Mucosa of stomach (tissue), 1 donor: ENCODE measurements at regions not wholly inside any gene's neighbourhood (a gene's known extent, or its start where the extent isn't known, plus 50 kb on each side); places are given as distances from the start of the nearest gene placed in this dataset.

Source experiments
- H3K27me3 ChIP-seq: one replicate; pipeline ENCODE4 v1.7.0; 2013; ENCODE audit warnings: mild to moderate bottlenecking, low read length; ENCODE audit not compliant: control insufficient read depth, insufficient read depth
- H3K36me3 ChIP-seq: one replicate; pipeline ENCODE4 v1.7.0; 2013; ENCODE audit warnings: low read length; ENCODE audit not compliant: control insufficient read depth, insufficient read depth
- H3K4me1 ChIP-seq: one replicate; pipeline ENCODE4 v1.7.0; 2013; ENCODE audit warnings: mild to moderate bottlenecking, low read length; ENCODE audit not compliant: control insufficient read depth, insufficient read depth
- H3K4me3 ChIP-seq: one replicate; pipeline ENCODE4 v1.7.0; 2013; ENCODE audit warnings: low read length
- H3K9ac ChIP-seq: one replicate; pipeline ENCODE4 v1.7.0; 2013; ENCODE audit warnings: mild to moderate bottlenecking, low read length, moderate library complexity
- H3K9me3 ChIP-seq: one replicate; pipeline ENCODE4 v1.7.0; 2013; ENCODE audit warnings: mild to moderate bottlenecking, low read length, moderate library complexity; ENCODE audit not compliant: control insufficient read depth
- donor health status: Pancreatic carcinoma.

- Histone ChIP-seq H3K27me3 (no peaks in the 10 kb centered on the region), H3K9ac (no peak overlapping the region), H3K4me3 (no peak overlapping the region)
Observed at GRCh38 chr6:156639009-156639721, 138.0 kb upstream of the ARID1B start.

GRCh38 chr6:156638581-156638980 is 138.6 kb upstream of the ARID1B start:
- Histone ChIP-seq H3K4me1 (no peaks in the 10 kb centered on the region), H3K9ac (no peak overlapping the region), H3K9me3 (peaks cover 6% of the 10 kb centered on the region), H3K36me3 (no peaks in the 10 kb centered on the region), H3K4me3 (no peak overlapping the region), H3K27me3 (no peaks in the 10 kb centered on the region)

More at GRCh38 chr6:156639009-156639721, 138.0 kb upstream of the ARID1B start:
- Histone ChIP-seq H3K4me1 (no peaks in the 10 kb centered on the region), H3K9me3 (peaks cover 6% of the 10 kb centered on the region), H3K36me3 (no peaks in the 10 kb centered on the region)

DNA sequence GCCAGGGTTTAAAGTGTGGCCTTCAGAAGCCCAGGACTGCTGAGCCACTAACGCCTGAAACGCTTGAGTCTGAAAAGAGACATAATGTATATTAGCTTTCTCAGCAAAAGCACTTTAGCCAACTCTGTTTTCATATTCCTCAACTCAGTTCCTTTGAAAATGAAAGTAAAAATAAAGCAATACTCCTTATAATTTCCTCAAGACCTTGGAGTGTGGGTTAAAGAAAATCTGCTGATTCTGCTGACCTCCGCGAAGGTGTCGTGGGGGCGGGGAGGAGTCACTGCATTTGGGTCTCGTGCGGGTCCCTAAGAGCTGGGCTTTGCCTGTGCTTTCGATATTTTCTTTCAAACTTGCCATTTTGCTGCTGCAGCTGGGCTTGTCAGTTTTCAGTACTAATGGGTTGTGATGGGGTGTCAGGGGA is 142.2 kb upstream of the ARID1B start:
- Histone ChIP-seq H3K27me3 (no peaks in the 10 kb centered on the region), H3K4me1 (no peaks in the 10 kb centered on the region), H3K9ac (no peak overlapping the region), H3K36me3 (no peaks in the 10 kb centered on the region), H3K4me3 (no peak overlapping the region), H3K9me3 (no peaks in the 10 kb centered on the region)

DNA sequence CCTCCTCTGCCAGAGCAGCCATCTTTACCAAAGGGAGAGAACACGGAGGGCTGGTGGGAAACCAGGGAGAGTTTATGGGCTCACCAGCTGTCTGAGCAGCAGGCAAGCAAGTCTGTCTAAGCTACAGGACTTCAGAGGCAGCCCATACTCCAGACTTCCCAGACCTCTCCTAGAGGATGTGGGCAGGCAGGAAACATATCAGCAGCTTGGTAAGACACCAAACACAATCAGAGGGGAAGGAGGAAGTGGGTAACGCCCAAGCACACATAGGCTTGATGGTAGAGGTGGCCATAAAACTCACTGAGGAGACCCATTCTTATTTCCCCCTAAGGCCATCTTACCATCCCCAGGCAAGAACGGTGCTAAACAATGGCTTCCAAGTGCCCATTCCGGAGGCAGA is 143.1 kb upstream of the ARID1B start:
- Histone ChIP-seq H3K4me3 (no peak overlapping the region), H3K9ac (no peak overlapping the region), H3K36me3 (no peaks in the 10 kb centered on the region), H3K27me3 (no peaks in the 10 kb centered on the region), H3K4me1 (no peaks in the 10 kb centered on the region), H3K9me3 (no peaks in the 10 kb centered on the region)

GRCh38 chr6:156633291-156633690 is 143.9 kb upstream of the ARID1B start:
- no peaks in the 10 kb centered on the region for H3K4me1 ChIP-seq
- H3K27me3 ChIP-seq = no peaks in the 10 kb centered on the region
- no peak overlapping the region for H3K4me3 ChIP-seq
- H3K9ac ChIP-seq = no peak overlapping the region
- H3K36me3 ChIP-seq = no peaks in the 10 kb centered on the region
- no peaks in the 10 kb centered on the region for H3K9me3 ChIP-seq

GRCh38 chr6:156630613-156631302 is 146.4 kb upstream of the ARID1B start:
- Histone ChIP-seq H3K9me3 (no peaks in the 10 kb centered on the region), H3K4me3 (no peak overlapping the region), H3K36me3 (no peaks in the 10 kb centered on the region), H3K4me1 (no peaks in the 10 kb centered on the region), H3K9ac (no peak overlapping the region), H3K27me3 (no peaks in the 10 kb centered on the region)

DNA sequence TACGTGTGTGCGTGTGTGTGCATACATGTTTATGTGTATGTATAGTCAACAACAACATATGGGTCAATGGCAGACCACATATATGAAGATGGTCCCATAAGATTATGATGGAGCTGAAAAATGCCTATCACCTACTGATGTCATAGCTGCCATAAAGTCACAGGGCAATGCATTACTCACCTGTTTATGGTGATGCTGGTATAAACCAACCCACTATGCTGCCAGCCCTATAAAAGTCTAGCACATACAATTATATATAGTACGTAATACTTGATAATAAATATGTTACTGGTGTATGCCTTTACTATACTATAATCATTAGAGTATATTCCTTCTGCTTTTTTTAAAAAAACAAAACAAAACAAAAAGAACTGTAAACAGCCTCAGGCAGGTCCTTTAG is 148.4 kb upstream of the ARID1B start:
- no peaks in the 10 kb centered on the region for H3K9me3 ChIP-seq
- no peaks in the 10 kb centered on the region for H3K4me1 ChIP-seq
- no peak overlapping the region for H3K4me3 ChIP-seq
- H3K27me3 ChIP-seq = no peaks in the 10 kb centered on the region
- H3K9ac ChIP-seq = no peak overlapping the region
- H3K36me3 ChIP-seq = no peaks in the 10 kb centered on the region

GRCh38 chr6:156627524-156627923 is 149.7 kb upstream of the ARID1B start:
- Histone ChIP-seq H3K9me3 (no peaks in the 10 kb centered on the region), H3K9ac (no peak overlapping the region), H3K36me3 (no peaks in the 10 kb centered on the region), H3K4me3 (no peak overlapping the region), H3K27me3 (no peaks in the 10 kb centered on the region), H3K4me1 (no peaks in the 10 kb centered on the region)

DNA sequence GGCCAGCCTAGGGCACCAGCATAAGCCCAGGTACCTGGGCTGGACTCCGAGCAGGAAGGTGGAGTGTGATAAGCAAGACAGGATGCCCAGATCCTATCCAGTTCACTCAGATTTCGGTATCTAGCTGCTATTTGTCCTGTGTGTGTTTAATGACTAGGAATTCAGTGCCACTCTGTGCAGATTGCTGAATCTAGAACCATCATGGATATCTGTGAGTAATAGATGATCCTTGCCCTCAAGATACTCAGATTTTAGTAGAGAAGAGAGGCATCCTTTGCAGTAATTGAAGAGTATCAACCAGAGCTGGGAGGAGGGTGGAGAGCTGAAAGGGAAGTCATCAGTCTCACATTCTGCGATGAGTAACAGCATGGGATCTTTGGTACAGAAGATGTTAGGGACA is 155.0 kb upstream of the ARID1B start:
- Histone ChIP-seq H3K27me3 (no peaks in the 10 kb centered on the region), H3K36me3 (no peaks in the 10 kb centered on the region), H3K9ac (no peak overlapping the region), H3K9me3 (no peaks in the 10 kb centered on the region), H3K4me1 (no peaks in the 10 kb centered on the region), H3K4me3 (no peak overlapping the region)

DNA sequence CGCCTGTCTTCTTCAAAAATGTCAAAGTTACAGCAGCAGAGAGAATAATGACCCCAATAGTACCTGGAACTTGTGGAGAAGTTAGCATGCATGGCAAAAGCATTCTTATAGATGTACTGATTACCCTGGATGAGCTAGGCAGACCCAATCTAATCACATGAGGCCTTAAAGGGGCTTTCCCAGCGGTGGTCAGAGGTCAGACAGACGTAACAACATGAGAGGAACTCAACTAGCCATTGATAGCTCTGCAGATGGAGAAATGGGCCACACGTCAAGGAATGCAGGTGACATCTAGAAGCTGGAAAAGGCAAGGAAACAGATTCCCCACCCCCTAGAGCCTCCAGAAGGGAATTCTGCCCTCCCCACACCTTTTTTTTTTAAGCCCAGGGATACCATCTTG is 156.8 kb upstream of the ARID1B start:
- Histone ChIP-seq H3K9me3 (no peaks in the 10 kb centered on the region), H3K27me3 (no peaks in the 10 kb centered on the region), H3K9ac (no peak overlapping the region)

GRCh38 chr6:156618600-156619205 is 158.5 kb upstream of the ARID1B start:
- Histone ChIP-seq H3K9ac (no peak overlapping the region), H3K9me3 (no peaks in the 10 kb centered on the region), H3K4me3 (no peak overlapping the region), H3K36me3 (no peaks in the 10 kb centered on the region), H3K4me1 (no peaks in the 10 kb centered on the region), H3K27me3 (no peaks in the 10 kb centered on the region)

More for the DNA sequence above, 156.8 kb upstream of the ARID1B start:
- Histone ChIP-seq H3K4me1 (no peaks in the 10 kb centered on the region), H3K36me3 (no peaks in the 10 kb centered on the region), H3K4me3 (no peak overlapping the region)

DNA sequence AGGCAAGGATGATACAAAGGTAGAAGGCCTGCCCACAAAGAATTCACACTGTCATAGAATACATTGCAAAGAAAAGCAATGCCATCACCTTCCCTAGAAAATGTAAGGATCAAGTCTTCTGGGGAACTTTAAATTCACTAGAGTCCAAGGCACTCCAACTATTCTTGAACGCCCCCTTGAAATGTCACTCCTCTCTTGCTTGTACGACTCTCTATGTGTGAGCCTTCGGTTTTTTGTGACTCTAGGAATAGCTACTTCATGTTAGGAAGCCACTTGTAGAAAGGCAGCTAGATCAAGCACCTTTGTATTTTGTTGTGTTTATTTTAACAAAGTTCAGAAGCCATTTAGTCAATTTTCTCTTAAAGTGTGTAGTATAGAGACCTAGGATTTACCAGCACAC is 159.2 kb upstream of the ARID1B start:
- Histone ChIP-seq H3K9ac (no peak overlapping the region), H3K36me3 (no peaks in the 10 kb centered on the region), H3K9me3 (no peaks in the 10 kb centered on the region), H3K27me3 (no peaks in the 10 kb centered on the region), H3K4me1 (no peaks in the 10 kb centered on the region), H3K4me3 (no peak overlapping the region)
